Erythroblast (primary cell): ENCODE measurements at regions not wholly inside any gene's neighbourhood (a gene's known extent, or its start where the extent isn't known, plus 50 kb on each side); places are given as distances from the start of the nearest gene placed in this dataset.

ENCODE experiments used
- GATA1 ChIP-seq: IDR thresholded peaks from 2 replicates; pipeline ENCODE4 v1.6.1; 2011; ENCODE audit warnings: low read depth, mild to moderate bottlenecking, control low read depth, low read length, moderate library complexity
- POLR2A ChIP-seq: IDR thresholded peaks from 2 replicates; pipeline ENCODE4 v1.6.1; 2011; ENCODE audit warnings: mild to moderate bottlenecking, low read length

DNA sequence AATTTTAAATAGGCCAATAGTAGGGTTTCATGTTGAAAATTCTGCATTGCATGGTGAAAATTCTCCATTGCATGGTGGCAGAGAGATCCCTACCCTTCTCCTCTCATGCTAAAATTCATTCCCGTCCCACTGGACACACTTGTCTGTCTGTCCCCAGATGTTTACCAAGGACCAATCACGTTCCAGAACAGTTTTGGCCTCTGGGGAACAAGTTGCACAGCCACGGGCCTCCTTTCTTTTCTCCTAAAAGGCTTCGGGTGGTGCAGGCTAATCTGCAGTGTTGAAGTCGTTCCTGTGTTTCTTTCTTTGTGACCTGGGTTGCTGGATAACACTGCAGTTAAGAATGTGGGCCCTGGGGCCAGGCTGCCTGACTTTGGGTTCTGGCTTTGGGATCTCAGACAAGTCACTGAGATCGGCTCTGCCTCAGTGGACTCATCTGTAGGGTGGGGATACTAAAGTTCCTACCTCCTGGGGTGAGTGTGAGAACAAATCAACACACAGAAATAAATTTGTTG lies 113.1 kb upstream of the FAM204A start:
- TF ChIP-seq POLR2A = no peak
- TF ChIP-seq GATA1 = no peak
